Stimulated activated CD4-positive, alpha-beta T cell treated with anti-CD3 and anti-CD28 coated beads, Interleukin-12 subunit alpha, Interleukin-12 subunit beta, amount 100 ng/mL, for 24 hours (primary cell): ENCODE measurements at regions not wholly inside any gene's neighbourhood (a gene's known extent, or its start where the extent isn't known, plus 50 kb on each side); places are given as distances from the start of the nearest gene placed in this dataset.

Experiments used
- DNase-seq, 2 experiments: peaks; one replicate each; pipeline ENCODE4 v3.0.0-alpha.2; 2020; ENCODE audit warnings: low read depth in 2 of 2

DNA sequence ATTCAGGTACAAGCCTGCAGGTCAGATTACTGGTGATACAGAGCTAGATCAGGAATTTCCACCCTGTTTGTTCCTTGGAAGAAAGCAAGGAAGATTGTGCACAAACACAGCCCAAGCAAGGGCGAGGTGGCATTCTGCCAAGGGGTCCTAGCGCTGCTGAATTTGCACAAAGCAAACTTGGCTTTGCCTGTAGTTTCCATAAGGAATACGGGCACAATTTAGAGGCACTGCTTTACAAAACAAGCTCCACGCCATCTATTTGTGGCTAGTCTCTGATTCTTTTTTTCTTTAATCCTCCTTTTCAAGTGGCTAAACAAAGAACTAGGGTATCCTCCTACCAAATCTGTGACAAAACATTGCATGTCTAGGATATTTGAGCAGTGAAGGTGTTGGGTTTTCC, 195.5 kb upstream of the ACVR2A start:
- no peak for DNase-seq

DNA sequence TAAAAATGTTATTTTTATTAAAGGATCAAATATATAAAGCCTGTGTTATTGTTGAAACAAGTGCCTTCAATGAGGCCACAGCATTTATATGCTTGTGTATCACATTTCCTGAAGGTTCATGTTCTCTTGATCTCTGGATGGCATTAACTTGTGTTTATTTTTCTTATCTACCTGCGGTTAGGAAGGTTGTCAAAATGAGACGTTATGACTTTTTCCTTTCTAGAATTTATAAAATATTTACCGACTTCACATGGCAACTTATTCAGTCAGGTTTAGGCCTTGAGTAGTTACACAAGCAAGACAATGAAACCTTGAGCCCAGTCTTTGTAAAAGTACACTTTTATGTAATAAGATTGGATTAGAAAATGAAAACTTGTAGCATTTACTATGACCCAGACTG, 196.4 kb upstream of the ACVR2A start:
- DNase-seq: no peak

GRCh38 chr2:147647816-147648215, 197.0 kb upstream of the ACVR2A start:
- no peak for DNase-seq

- no peak for DNase-seq
Measured at GRCh38 chr2:147646818-147647468, 197.9 kb upstream of the ACVR2A start.

DNA sequence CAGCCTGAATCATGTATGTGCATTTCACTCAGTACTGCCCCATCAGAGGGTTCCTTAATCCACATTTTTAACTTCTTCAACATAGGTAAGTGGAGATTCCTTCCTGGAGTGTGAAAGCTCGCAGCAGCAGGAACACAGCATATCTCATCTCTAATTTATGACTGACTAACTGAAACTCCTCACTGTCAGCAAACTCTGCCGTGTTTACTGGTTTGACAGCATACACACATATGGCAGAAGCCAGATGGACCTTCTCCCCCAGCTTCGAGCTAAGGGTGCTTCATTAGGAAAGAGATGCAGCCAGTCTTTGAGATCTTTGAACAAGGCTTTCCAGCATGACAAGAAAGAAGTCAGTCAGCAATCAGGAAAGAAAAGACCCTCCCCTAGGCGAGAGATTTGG, 200.3 kb upstream of the ACVR2A start:
- no peak for DNase-seq

- no peak for DNase-seq
Measured at GRCh38 chr2:147642765-147643164, 202.1 kb upstream of the ACVR2A start.

- DNase-seq: no peak
Measured at GRCh38 chr2:147641651-147642050, 203.2 kb upstream of the ACVR2A start.

- DNase-seq: no peak
Measured at GRCh38 chr2:147639891-147640290, 204.9 kb upstream of the ACVR2A start.

- no peak for DNase-seq
Measured at GRCh38 chr2:147639386-147639785, 205.4 kb upstream of the ACVR2A start.

GRCh38 chr2:147636886-147637285, 207.9 kb upstream of the ACVR2A start:
- DNase-seq: no peak

DNA sequence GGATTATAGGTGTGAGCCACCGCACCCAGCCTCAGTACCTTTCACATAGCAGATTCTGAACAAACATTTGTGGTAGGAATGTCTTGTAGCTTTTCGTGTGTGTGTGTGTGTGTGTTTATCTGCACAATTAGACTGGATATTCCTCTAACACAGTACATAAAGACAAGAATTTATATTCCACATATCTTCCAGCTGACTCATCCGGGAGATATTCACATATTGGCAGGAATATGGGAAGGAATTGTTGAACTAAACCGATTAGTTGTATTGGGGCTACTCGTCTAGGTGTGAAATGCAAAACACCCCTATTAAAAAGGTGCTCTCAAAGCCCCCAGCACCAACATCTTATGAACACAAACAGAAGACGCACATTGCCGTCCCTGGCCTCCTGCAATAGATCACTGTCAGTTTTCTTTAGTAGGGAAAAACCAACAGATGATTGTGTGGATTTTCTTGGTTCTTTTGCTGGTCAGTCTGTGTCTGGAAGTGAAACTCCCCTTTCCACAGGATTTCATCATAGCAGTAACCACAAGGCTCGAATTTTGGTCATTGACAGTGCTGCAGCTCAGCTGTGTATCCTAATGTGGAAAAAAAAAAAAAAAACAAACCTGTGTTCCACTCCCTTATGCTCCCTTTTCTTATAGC, 208.5 kb upstream of the ACVR2A start:
- no peak for DNase-seq

- no peak for DNase-seq
Measured at GRCh38 chr2:147634826-147635225, 210.0 kb upstream of the ACVR2A start.

- no peak for DNase-seq
Measured at GRCh38 chr2:147632198-147632597, 212.6 kb upstream of the ACVR2A start.

- DNase-seq: no peak
Measured at GRCh38 chr2:147631294-147631693, 213.5 kb upstream of the ACVR2A start.

- no peak for DNase-seq
Measured at GRCh38 chr2:147630585-147630984, 214.2 kb upstream of the ACVR2A start.

GRCh38 chr2:147628971-147629421, 215.8 kb upstream of the ACVR2A start:
- no peak for DNase-seq

DNA sequence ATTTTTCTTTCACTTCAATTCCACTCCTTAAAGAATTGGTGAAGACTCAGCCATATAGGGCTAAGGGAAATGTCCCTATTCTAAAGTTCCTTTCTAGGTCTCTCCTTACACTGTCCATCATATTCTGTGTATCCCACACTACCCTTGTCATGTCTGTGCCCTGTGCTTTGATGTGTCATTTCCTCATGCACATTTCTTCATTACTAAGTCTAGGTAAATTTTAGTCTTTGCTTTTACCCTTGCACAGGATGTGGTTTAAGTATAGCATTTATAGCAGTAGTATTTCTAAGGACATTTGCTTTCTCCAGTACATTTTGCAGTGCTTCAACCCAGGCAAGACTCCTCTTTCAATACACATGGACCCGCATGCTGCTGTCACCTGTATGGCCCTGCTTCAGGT, 221.5 kb upstream of the ACVR2A start:
- no peak for DNase-seq

DNA sequence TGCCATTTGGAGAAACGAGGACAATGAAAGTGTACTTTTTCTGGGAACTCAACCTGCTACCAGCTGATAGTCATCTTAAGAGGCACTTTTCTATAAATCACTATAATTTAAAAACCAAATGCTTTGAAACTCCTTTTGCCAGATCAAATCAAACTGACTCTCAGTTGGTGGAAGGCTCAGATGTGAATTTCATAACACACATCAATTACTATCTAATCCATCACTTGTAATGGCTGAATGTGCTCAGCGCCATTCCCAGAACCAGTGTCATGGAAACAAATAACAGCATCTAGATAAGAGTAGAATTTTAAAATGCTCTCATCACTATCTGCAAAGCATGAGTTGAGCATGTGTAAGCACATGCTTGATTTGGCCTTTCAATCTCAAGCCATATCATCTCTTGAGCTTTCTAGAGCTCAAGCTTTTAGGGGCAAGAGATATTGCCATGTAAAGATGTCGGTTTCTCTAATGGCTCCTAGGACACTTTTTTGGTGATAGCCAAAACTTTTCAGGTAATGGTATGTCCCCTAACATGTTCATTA, 223.1 kb upstream of the ACVR2A start:
- no peak for DNase-seq

DNA sequence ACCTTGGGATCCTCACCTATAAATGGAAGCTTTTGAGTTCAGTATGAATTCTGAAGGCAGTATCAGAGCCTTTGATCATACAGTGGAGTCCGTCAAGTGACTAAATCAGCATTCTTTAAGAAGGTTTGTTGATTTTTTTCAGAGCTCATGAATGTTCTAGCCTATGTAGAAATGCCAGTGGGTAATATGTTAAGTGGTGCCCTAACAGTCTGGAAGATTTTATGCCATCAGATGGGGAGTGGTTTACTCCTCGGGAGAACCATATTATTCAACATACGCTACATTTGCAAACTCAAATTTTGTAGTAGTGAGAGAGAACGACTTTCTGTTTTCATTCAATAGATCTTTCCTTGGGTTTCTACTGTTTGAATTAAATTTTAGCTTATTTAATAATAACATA, 225.0 kb upstream of the ACVR2A start:
- no peak for DNase-seq

DNA sequence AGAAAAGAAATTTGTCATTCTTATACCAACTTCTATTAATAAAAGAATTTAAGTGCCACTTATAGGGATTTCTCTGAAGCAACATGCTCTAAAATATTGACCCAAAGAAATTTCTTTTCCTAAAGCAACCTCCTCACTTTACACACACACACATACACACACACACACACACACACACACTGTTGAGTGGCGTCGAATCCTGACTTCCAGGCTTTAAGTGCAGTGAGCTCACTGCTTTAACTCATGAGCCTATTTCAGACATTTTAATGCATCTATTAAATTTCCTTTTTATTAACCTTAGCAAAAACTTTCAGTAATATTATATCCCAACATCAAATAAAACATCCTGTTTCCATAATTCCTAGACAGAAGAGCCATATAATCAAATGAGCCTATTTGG, 229.1 kb upstream of the ACVR2A start:
- no peak for DNase-seq

- no peak for DNase-seq
Measured at GRCh38 chr2:147614979-147615470, 229.8 kb upstream of the ACVR2A start.

DNA sequence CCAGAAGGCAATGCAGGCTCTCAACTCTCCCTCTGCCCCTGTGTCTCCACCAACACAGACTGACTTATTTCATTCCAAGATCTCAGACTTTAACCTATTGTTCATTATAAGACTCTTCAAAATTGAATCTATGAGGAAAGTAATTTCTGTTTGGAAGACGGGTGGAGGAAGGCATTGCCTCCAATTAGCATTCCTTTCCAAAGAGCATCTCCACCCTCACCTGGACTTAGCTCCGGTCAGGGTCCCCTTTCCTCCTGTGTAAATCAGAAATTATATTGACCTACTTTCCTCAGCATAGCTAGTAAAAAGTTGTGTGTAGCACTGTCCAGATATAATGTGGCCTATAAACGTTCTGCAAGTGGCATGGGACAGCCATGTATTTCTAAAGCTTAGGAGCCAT, 230.4 kb upstream of the ACVR2A start:
- DNase-seq: no peak

- DNase-seq: no peak
Measured at GRCh38 chr2:147610496-147611040, 234.3 kb upstream of the ACVR2A start.
